H9 (cell line): ENCODE measurements at regions not wholly inside any gene's neighbourhood (a gene's known extent, or its start where the extent isn't known, plus 50 kb on each side); places are given as distances from the start of the nearest gene placed in this dataset.

Source experiments
- DNase-seq: peaks from one replicate; pipeline ENCODE4 v3.0.0-alpha.2; 2017
- H2AFZ ChIP-seq: one replicate; pipeline ENCODE4 v1.6.1; 2013; ENCODE audit warnings: mild to moderate bottlenecking, low read length, control low read depth, moderate library complexity
- H2AK5ac ChIP-seq: 2 replicates; pipeline ENCODE4 v1.6.1; 2013; ENCODE audit warnings: low read length, control low read depth, mixed read lengths; ENCODE audit not compliant: insufficient read length
- H2BK120ac ChIP-seq: one replicate; pipeline ENCODE4 v1.6.1; 2013; ENCODE audit warnings: low read depth, mild to moderate bottlenecking, low read length, control low read depth, inconsistent platforms; ENCODE audit not compliant: poor library complexity, severe bottlenecking
- H2BK12ac ChIP-seq: 2 replicates; pipeline ENCODE4 v1.6.1; 2013; ENCODE audit warnings: low read length, control low read depth, mixed read lengths, low read depth; ENCODE audit not compliant: insufficient read length
- H2BK15ac ChIP-seq: 2 replicates; pipeline ENCODE4 v1.6.1; 2013; ENCODE audit warnings: low read depth, low read length, control low read depth
- H2BK20ac ChIP-seq: one replicate; pipeline ENCODE4 v1.6.1; 2013; ENCODE audit warnings: low read depth, mild to moderate bottlenecking, low read length, control low read depth, inconsistent platforms; ENCODE audit not compliant: poor library complexity, severe bottlenecking
- H2BK5ac ChIP-seq: 2 replicates; pipeline ENCODE4 v1.6.1; 2013; ENCODE audit warnings: low read length, control low read depth, mixed read lengths; ENCODE audit not compliant: insufficient read length
- H3K14ac ChIP-seq: 2 replicates; pipeline ENCODE4 v1.6.1; 2013; ENCODE audit warnings: low read length, control low read depth; ENCODE audit not compliant: insufficient read depth
- H3K18ac ChIP-seq: 2 replicates; pipeline ENCODE4 v1.6.1; 2013; ENCODE audit warnings: low read depth, mild to moderate bottlenecking, mixed read lengths, low read length, control low read depth; ENCODE audit not compliant: insufficient read length
- H3K23ac ChIP-seq: 2 replicates; pipeline ENCODE4 v1.6.1; 2013; ENCODE audit warnings: low read length, control low read depth, mixed read lengths, low read depth; ENCODE audit not compliant: insufficient read length
- H3K23me2 ChIP-seq: 2 replicates; pipeline ENCODE4 v1.6.1; 2013; ENCODE audit warnings: low read depth, mild to moderate bottlenecking, mixed read lengths, low read length, control low read depth; ENCODE audit not compliant: insufficient read length, poor library complexity, severe bottlenecking
- H3K27ac ChIP-seq: 2 replicates; pipeline ENCODE4 v1.5.1; 2013; ENCODE audit warnings: low read length, control low read depth, mixed read lengths, low read depth; ENCODE audit not compliant: insufficient read length
- H3K27me3 ChIP-seq: 2 replicates; pipeline ENCODE4 v1.6.1; 2013; ENCODE audit warnings: low read length, control low read depth, inconsistent platforms; ENCODE audit not compliant: insufficient read depth
- H3K4ac ChIP-seq: 2 replicates; pipeline ENCODE4 v1.6.1; 2013; ENCODE audit warnings: low read depth, mild to moderate bottlenecking, control low read depth, inconsistent platforms, low read length, moderate library complexity
- H3K4me1 ChIP-seq: 2 replicates; pipeline ENCODE4 v1.6.1; 2013; ENCODE audit warnings: low read length, control low read depth, inconsistent platforms; ENCODE audit not compliant: insufficient read depth
- H3K4me2 ChIP-seq: 2 replicates; pipeline ENCODE4 v1.6.1; 2013; ENCODE audit warnings: low read length, control low read depth, mixed read lengths; ENCODE audit not compliant: insufficient read length, insufficient read depth
- H3K56ac ChIP-seq: 2 replicates; pipeline ENCODE4 v1.6.1; 2013; ENCODE audit warnings: low read depth, mild to moderate bottlenecking, mixed read lengths, low read length, control low read depth; ENCODE audit not compliant: insufficient read length
- H3K79me1 ChIP-seq: 2 replicates; pipeline ENCODE4 v1.6.1; 2013; ENCODE audit warnings: low read depth, mild to moderate bottlenecking, moderate library complexity, low read length, control low read depth, inconsistent platforms; ENCODE audit not compliant: insufficient read depth, poor library complexity, severe bottlenecking
- H3K79me2 ChIP-seq: 2 replicates; pipeline ENCODE4 v1.6.1; 2013; ENCODE audit warnings: low read length, control low read depth, inconsistent platforms; ENCODE audit not compliant: insufficient read depth
- H3K9ac ChIP-seq: 2 replicates; pipeline ENCODE4 v1.6.1; 2013; ENCODE audit warnings: low read length, control low read depth, mixed read lengths; ENCODE audit not compliant: insufficient read length; ENCODE audit errors: extremely low read depth
- H3K9me3 ChIP-seq: one replicate; pipeline ENCODE4 v1.6.1; 2013; ENCODE audit warnings: low read depth, low read length, inconsistent platforms; ENCODE audit not compliant: control insufficient read depth
- H3T11ph ChIP-seq: one replicate; pipeline ENCODE4 v1.6.1; 2013; ENCODE audit warnings: mild to moderate bottlenecking, low read length, control low read depth, inconsistent platforms
- H4K20me1 ChIP-seq: one replicate; pipeline ENCODE4 v1.6.1; 2013; ENCODE audit not compliant: control insufficient read depth, insufficient read length, insufficient read depth
- H4K5ac ChIP-seq: 2 replicates; pipeline ENCODE4 v1.6.1; 2013; ENCODE audit warnings: low read depth, mild to moderate bottlenecking, mixed read lengths, low read length, control low read depth; ENCODE audit not compliant: insufficient read length
- H4K8ac ChIP-seq: replicated peaks from 2 replicates; pipeline ENCODE4 v1.6.1; 2013; ENCODE audit warnings: low read length, control low read depth, mixed read lengths, low read depth; ENCODE audit not compliant: insufficient read length
- H4K91ac ChIP-seq: 2 replicates; pipeline ENCODE4 v1.6.1; 2013; ENCODE audit warnings: low read depth, mild to moderate bottlenecking, moderate library complexity, mixed read lengths, low read length, control low read depth; ENCODE audit not compliant: insufficient read length
- H3K27ac Mint-ChIP-seq, 3 experiments: 2 replicates in 2 of 3; 3 replicates in 1 of 3; pipeline ENCODE4 v1.8.0; 2020 to 2021; ENCODE audit warnings: mixed read lengths in 3 of 3, mild to moderate bottlenecking in 1 of 3, moderate library complexity in 1 of 3
- H3K27me3 Mint-ChIP-seq: 2 replicates; pipeline ENCODE4 v1.8.0; 2021; ENCODE audit warnings: low read depth, mild to moderate bottlenecking, moderate library complexity, mixed read lengths
- H3K36me3 Mint-ChIP-seq, 3 experiments: 2 replicates in 2 of 3; 3 replicates in 1 of 3; pipeline ENCODE4 v1.8.0; 2020 to 2021; ENCODE audit warnings: low read depth in 3 of 3, mixed read lengths in 3 of 3; ENCODE audit not compliant: insufficient read depth in 1 of 3
- H3K4me1 Mint-ChIP-seq, 2 experiments: 2 replicates each; pipeline ENCODE4 v1.8.0; 2020; ENCODE audit warnings: mixed read lengths in 2 of 2
- H3K4me3 Mint-ChIP-seq, 2 experiments: 2 replicates in 1 of 2; 3 replicates in 1 of 2; pipeline ENCODE4 v1.8.0; 2020 to 2021; ENCODE audit warnings: mild to moderate bottlenecking in 2 of 2, mixed read lengths in 2 of 2, moderate library complexity in 1 of 2
- H3K9me3 Mint-ChIP-seq, 2 experiments: 2 replicates in 1 of 2; 3 replicates in 1 of 2; pipeline ENCODE4 v1.8.0; 2020; ENCODE audit warnings: mild to moderate bottlenecking in 2 of 2, mixed read lengths in 2 of 2, moderate library complexity in 1 of 2
- CTCF ChIP-seq: fragments of 200-600 bp; sonication (generic); conservative IDR thresholded peaks from 3 replicates; pipeline ENCODE4 v1.8.0; 2021; ENCODE audit warnings: antibody characterized with exemption, mild to moderate bottlenecking
- WGBS: extraction: QIAGEN DNeasy Blood & Tissue Kit; methylation state at CpG from one replicate; pipeline ENCODE4 v1.1.7; 2013; ENCODE audit warnings: missing lambda C conversion rate, low lambda C conversion rate, mixed read lengths; ENCODE audit not compliant: insufficient read length; ENCODE audit errors: extremely low coverage; 5-methylcytosine and 5-hydroxymethylcytosine counted together

GRCh38 chr1:80367058-80367457 is 1360.5 kb upstream of the ADGRL4 start:
- Histone ChIP-seq H2AK5ac (no peak overlapping the region), H3K27ac (no peak overlapping the region), H3K56ac (no peak overlapping the region), H2BK5ac (no peak overlapping the region), H4K20me1 (no peaks in the 10 kb centered on the region), H2BK12ac (no peak overlapping the region), H3K23me2 (no peaks in the 10 kb centered on the region), H2BK15ac (no peak overlapping the region), H4K5ac (no peak overlapping the region), H3K18ac (no peak overlapping the region), H4K8ac (no peak overlapping the region), H2BK20ac (no peak overlapping the region), H3K9me3 (no peaks in the 10 kb centered on the region), H3K9ac (no peak overlapping the region), H3K4me2 (no peak overlapping the region), H3K27me3 (no peaks in the 10 kb centered on the region), H3K79me2 (no peaks in the 10 kb centered on the region), H3K23ac (no peak overlapping the region), H3K4ac (no peak overlapping the region), H2AFZ (no peak overlapping the region), H3K79me1 (no peaks in the 10 kb centered on the region), H3K14ac (no peak overlapping the region), H2BK120ac (no peak overlapping the region), H4K91ac (no peak overlapping the region), H3T11ph (no peak overlapping the region), H3K4me1 (no peaks in the 10 kb centered on the region)
- H3K27me3 Mint-ChIP-seq, result no peaks in the 10 kb centered on the region
- no peak overlapping the region for H3K4me3 Mint-ChIP-seq
- no peak for TF ChIP-seq CTCF
- WGBS, result no CpG with 5 or more reads among the region's 3 CpGs
- H3K27ac Mint-ChIP-seq, result no peak overlapping the region; a peak in 1 of 7 replicates
- H3K4me1 Mint-ChIP-seq, result peaks cover 4 to 5% of the 10 kb centered on the region in 2 experiments; a peak in 1 of 4 replicates
- DNase-seq, result no peak
- H3K9me3 Mint-ChIP-seq, result no peaks in the 10 kb centered on the region
- H3K36me3 Mint-ChIP-seq, result no peaks in the 10 kb centered on the region
